SW 1271 (cell line): ENCODE measurements at regions not wholly inside any gene's neighbourhood (a gene's known extent, or its start where the extent isn't known, plus 50 kb on each side); places are given as distances from the start of the nearest gene placed in this dataset.
"Not testable (repeated sequence)": the region's sequence is repeated elsewhere in the genome, so short reads cannot be mapped to it uniquely, and the experiment has no call there.

Source experiments
- DNase-seq, 2 experiments: peaks; one replicate each; lab custom pipeline; 2025; lab: John Stamatoyannopoulos, UW

DNA sequence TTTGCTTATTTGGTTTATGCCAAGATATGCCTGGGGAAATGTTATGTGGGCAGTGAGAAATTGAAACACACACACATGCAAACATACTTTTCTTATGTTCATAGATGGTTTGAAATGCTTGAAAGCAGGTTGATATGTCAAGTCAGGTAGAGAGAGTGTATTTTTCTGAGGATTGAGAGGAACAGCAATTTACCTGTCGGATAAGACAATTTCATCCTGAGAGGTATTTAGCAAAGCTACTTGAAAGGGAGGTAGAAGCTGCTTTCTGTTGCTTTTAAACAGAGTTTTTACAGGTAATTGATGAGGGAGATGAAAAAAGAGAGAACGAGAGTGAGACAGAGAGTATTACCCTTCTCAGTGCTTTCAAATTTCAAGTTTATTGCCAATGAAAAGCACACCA, 854.3 kb downstream of the CDH8 start:
- no peak for DNase-seq

DNA sequence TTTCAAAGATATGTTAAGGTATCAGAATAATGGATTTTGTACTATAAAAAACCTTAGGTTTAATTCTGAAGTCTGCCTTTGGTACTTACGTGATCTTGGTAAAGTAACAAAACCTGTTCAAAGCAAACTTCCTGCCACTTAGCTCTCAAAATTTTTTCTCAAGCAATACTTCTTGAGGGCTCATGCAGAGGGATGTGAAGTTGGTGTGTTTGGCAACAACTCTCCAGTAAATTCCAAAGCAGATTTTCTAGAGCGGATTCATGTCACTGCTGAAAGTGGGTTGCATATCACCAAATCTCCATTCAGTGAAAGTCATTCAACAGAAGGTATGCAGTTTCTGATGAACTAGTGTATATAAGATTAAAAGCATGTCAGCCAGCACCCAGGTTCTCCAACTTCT, 856.7 kb downstream of the CDH8 start:
- DNase-seq, result no peak

DNA sequence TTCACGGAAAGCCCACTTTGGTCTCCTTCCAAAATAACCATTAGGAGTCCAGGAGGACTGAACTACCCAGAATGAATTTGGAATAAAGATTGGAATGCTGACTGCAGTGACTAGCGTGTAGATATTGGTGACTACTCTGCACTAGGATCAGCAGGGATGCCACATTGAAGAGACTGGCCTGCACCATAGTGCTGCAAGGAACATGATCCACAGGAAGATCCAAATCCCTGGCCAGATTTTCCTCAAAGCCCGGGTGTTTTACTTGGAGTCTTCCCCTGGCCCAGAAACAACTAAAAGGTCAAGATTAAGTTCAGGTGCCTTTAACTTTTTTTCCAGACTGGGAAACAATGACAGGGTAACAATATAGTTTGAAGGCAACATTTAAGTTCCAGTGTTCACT, 870.4 kb downstream of the CDH8 start:
- DNase-seq, result no peak

DNA sequence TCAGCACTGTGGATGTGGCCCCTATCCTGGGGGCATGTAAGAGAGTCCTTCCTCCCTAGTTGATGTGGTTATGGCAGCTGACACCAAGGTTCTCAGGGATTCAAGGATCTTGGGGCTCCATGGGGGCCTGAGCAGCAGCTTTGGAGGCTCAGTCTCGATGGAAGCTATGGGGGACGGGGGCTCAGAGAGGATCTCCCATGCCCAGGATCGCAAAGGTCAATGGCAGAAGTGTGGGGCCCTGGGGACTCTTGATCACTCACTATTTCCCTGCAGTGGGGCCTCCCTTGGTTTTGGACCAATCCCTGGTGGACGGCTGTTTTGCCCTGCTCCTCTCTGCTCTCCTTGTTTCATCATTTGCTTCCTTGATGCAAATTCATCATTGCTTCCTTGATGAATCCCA, 885.9 kb downstream of the CDH8 start:
- DNase-seq, result no peak

DNA sequence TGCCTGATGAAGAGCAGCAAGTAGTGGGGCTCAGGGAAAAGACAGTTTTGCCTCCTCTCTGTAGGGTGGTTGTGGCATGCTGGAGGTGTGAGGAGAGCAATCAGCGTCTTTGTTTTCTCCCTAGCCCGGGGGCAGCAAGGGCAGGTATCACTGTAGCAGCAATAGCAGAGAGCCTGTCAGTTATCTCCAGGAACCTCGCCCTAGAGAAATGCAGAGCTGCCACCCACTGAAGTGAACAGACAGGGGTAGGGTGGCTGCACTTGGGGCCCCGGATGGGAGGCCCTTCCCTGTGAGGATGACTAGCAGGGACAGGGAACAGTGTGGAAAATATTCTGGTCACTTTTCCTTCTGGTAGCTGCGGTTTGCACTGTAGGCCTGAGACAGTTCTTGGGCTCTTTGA, 886.5 kb downstream of the CDH8 start:
- DNase-seq, result no peak

DNA sequence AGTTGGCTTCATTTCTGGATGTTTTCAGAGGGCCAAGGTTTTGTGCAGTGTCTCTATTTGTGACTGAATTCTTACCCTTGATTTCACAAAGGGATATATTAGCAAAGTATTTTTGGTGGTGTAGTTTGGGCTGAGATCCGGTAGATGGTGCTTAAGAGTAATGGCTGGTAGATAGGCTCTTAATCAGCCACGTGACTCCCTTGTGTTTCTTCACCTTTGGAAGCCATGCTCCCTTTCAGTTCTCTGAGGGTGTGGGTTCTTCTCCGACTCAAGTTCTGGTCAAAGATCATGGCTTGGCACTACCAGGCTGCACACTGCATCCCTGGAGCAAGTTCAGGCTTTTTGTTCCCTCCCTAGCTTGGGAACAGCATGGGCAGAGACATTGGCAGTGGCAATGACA, 887.3 kb downstream of the CDH8 start:
- DNase-seq, result no peak

DNA sequence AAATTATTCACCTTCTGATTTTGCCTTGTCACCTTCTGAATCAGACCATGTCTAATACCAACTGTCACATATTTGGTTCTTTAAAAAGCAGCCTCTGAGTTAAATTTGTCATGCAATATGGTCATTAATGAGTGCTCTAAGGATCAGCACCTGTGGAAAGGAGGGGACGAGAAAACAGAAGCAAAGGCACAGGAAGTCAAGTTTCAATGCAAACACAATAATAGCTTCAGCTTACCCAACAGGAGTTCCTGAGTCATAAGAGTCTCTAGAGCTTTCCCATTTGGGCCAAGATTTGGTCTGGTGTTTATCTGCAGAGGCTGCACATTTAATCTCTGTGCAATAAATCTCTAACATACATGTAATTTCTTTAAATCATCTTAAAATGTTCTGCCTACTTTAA, 889.8 kb downstream of the CDH8 start:
- DNase-seq, result no peak

DNA sequence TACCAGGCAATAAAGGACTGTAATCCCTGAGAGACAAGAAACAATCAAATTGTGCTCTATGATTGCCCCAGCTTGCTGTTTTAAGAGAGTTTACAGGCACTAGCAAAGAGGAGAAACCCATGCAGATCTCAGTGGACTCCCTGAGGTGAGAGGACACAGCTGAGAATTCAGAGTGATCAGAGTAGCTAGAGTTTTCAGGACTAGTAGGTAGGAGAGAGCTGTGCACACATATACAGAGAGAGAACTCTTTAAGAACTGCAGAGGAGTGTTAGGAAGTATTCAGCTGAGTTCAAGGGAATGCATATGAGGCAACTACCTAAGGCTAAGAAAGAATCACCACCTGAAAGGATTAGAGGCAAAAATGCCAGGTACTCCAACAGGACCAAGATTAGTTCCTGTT, 904.8 kb downstream of the CDH8 start:
- DNase-seq, result no peak

DNA sequence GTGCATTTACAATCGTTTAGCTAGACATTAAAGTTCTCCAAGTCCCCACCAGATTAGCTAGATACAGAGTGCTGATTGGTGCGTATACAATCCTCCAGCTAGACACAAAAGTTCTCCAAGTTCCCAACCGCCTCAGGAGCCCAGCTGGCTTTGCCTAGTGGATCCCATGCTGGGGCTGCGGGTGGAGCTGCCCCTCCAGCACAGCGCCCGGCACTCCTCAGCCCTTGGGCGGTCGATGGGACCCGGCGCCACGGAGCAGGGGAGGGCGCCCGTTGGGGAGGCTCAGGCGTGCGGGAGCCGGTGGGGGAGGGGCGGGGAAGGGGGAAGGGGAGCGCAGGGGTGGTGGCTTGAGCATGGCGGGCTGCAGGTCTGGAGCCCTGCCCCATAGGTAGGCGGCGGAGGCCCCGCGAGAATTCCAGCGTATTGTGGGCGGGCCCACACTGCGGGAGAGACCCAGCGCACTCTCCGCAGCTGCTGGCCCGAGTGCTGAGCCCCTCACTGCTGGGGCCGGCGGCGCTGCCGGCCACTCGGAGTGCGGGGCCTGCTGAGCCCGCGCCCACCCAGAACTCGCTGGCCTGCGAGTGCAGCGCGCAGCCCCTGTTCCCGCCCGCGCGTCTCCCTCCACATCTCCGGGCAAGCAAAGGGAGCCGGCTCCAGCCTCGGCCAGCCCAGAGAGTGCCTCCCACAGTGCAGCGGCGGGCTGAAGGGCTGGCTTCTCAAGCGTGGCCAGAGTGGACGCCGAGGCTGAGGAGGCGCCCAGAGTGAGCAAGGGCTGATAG, 907.5 kb downstream of the CDH8 start:
- no peak for DNase-seq

DNA sequence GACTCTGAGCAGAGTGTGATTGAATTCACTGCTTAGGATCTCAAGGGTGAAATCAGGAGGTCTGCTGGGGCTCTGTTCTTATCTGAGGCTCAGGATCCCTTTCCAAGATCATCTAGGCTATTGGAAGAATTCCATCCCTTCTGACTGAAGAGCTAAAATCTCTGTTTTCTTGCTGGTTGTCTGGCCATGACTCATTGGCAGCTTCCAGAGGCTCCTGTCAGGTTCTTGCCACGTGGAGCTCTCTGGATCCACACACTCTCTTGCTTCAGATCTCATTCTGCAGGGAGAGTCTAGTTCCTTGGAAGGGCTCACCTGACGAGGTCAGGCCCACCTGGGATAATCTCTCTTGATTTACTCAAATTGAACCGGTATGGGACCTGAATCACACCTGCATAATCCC, 930.7 kb downstream of the CDH8 start:
- no peak for DNase-seq

DNA sequence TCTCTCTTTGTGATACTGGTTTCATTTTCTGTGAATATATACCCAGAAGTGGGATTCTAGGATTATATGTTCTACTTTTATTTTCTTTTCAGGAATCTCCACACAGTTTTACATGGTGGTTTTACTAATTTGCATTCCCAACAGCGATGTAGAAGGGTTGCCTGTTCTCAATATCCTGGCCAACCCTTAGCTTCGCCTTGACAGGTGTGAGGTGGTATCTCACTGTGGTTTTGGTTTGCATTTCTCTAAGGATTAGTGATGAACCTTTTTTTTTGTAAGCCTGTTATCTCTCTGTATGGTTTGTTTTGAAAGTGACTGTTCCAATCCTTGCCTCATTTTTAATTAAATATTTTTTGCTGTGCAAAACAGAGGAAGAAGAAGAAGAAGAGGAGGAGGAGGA, 937.7 kb downstream of the CDH8 start:
- DNase-seq, result no peak

DNA sequence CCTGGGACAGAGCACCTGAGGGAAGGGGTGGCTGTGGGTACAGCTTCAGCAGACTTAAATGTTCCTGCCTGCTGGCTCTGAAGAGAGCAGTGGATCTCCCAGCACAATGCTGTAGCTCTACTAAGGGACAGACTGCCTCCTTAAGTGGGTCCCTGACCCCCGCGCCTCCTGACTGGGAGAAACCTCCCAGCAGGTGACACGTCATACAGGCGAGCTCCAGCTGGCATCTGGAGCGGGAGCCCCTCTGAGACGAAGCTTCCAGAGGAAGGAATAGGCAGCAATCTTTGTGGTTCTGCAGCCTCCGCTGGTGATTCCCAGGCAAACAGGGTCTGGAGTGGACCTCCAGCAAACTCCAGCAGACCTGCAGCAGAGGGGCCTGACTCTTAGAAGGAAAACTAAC, 944.9 kb downstream of the CDH8 start:
- DNase-seq, result not testable (repeated sequence)

DNA sequence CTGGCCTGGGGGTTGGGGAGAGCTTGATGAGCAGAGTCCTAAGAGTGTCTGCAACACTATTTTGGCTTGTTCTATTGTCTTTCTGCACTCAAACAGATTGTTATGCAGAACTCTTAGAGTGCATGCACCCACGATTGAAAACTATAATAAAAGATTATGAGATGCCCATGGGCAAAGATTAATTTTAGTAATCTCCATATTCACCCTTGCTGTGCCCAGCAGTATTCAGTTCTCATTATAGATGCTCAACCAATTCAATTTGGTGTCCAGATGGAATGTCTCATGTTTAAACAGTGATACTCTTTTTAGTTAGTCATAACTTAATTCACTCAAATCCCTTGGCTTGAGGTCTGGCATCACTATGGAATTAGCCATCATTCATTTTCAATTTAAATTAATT, 952.5 kb downstream of the CDH8 start:
- DNase-seq, result no peak

DNA sequence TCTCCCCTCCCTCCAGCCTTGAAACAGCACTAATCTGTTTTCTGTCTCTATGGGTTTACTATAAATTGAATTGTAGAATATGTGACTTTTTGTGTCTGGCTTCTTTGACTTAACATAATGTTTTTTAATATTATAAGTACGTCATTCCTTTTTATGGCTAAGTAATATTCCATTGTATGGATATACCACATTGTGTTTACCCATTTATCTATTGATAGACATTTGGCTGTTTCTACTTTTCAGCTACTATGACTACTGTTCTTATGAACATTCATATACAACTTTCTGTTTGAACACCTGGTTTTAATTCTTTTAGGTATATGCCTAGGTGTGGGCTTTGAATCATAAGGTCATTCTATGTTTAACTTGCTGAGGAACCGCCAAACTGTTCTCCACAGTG, 961.9 kb downstream of the CDH8 start:
- no peak for DNase-seq

DNA sequence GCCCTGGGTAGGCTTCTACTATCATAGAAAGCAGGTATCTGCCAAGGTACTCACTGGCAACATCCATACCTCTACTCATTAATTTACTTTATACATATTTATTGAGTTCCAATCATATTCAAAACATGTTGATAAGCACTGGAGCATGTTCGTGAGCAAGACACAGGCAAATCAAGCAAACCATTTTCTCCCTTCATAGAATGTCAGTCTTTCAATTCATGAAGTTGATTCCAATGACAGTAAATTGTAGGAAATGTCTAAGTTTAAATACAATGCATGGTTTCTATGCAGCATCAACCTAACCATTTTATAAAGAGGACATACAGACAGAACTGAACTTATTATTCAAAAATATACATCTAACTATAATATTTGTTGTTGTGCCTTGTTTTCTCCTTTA, 978.6 kb downstream of the CDH8 start:
- no peak for DNase-seq

DNA sequence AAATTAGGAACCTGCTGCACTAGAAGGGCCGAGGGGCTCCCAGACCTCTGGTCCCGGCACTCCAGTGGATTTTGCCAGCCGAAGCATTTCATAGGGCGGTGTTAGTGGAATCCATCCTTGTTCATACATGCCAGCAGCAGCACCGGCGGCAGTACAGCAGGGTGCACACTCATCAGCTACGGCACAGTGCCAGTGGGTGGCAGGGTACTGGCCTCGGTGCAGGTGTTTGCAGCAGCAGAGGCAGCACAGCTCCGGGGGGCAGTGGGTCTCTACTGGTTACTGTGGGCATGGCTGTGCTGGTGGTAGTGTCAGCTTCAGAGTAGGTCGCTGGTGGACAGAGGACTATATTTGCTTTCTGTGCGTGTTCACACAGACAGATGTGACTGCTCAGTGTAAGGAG, 985.7 kb downstream of the CDH8 start:
- DNase-seq, result no peak

DNA sequence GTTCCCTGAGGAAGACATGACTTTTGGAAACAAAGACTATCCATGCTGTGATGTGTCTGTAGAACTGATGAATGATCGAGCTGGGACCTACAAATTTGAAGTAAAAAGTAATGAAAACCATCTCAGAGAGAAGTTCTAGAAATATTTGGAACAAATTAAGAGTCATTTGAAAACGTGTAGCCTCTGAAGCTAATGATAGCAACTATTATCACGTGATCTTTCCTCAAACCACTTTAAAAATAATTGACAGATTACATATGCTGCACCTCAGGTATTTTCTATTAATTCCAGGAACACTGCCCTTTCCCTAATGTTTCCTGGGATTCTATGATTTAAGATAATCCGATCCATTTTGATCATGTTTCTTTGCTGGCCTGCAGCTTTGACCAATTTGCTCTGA, 990.3 kb downstream of the CDH8 start:
- DNase-seq, result no peak

DNA sequence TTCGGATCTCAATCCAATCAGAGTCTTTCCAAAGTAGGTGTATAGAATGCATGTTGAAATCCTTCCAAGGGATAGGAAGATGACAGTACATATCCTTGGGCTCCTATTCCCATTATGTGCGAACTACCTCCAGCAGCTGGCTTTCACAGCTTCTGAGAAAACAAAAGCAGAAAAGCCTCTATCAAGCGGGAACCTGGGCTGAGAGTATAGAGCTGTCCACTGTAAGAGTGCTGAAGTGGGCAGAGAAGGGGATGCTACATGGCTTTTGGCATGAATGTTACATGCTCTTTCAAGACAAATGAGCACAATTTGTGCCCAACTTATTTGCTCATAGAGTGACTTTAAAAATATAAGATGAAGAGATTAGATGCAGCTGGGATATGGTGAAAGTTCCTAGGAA, 993.5 kb downstream of the CDH8 start:
- DNase-seq, result no peak

DNA sequence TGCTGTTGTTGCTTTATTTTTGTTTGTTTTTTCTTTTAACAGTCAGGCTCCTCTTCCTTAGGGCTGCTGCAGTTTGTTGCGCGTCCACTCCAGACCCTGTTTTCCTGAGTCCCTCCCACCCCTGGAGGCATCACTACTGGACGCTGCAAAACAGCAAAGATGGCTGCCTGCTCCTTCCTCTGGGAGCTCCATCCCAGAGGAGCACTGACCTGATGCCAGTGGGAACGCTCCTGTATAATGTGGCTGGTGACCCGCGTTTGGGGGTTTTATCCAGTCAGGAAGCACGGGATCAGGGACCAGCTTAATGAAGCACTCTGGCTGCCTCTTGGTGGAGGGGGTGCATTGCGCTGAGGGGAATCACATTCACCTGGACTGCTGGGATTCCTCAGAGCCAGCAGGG, 1005.6 kb downstream of the CDH8 start:
- DNase-seq, result no peak

DNA sequence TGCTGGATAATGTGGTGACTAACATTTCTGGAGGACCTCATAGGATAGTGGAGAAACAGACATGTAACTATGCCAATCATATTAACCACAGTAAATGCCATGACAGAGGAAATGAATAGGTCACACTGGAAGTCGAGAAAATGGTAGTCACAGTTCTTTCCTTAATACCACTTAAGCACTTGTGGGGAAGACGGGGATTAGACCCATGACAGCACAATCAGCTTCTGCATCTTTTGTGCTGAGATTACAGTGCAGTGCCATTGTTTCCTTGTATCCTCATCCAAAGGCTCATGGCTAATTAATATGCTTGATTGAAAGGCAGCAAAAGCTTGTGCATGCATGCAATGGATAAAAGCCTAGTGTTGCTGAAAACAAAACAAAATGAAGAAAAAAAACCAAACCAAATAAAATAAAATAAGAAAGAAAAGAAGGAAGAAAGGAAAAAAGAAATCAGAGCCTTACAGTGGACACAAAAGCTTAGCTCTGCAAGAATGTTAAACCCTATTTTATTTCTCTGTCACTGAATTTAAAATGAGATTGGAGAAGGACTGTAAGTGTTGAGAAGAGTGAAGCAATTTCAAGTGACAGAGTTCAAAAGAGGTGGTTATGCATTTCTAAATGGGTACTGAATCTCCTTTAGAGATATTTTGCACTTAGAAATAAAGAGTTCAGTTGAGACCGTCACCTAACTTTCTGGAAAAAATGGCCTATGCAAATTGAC, 1011.9 kb downstream of the CDH8 start:
- no peak for DNase-seq

DNA sequence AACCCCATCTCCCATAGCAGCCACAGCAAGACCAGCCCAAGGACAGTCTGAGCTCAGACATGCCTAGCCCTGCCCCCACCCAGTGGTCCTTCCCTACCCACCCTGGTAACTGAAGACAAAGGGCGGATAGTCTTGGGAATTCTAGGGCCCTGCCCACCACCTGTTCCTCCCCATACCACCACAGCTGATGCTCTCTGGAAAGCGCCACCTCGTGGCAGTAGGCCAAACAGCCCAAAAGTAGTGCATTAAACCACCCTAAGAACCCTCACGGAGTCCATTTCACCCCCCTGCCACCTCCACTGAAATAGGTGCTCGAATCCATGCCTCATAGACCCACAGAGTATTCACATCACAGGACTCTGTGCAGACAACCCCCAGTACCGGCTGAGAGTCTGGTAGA, 1021.4 kb downstream of the CDH8 start:
- no peak for DNase-seq

DNA sequence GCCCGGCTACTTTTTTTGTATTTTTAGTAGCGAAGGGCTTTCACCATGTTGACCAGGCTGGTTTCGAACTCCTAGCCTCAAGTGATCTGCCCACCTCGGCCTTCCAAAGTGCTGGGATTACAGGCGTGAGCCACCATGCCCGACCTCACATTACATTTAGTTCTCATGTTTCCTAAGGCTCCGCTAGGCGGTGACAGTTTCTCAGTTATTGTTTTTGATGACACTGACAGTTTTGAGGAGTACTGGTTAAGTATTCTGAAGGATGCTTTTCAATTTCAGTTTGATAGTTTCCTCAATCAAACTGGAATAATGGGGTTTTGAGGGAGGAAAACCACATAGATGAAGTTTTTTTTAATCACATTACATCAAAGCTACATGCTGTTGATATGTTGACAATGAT, 1028.5 kb downstream of the CDH8 start:
- DNase-seq, result no peak

DNA sequence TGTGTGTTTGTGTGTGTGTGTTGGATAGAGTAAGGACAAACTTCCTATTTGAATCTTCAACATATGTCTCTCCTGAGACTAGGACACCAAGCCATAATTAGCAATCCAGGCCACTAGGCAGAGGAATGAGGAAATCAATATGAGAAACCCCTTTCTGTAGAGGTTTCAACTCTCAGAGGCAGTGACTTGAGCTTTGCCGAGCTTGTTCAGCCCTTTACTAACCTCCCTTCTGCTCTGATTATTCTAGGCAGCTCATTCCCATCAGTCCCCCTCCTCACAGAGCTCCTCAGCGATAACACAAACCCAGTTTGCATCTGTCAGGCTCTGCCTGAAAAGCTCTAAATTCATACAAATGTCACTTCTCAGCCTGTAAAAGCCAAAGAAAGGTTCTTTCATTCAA, 1030.3 kb downstream of the CDH8 start:
- DNase-seq, result no peak
